Pancreas (tissue), 10 donors: ENCODE measurements at regions not wholly inside any gene's neighbourhood (a gene's known extent, or its start where the extent isn't known, plus 50 kb on each side); places are given as distances from the start of the nearest gene placed in this dataset.

ENCODE experiments used
- ATAC-seq, 4 donors: fragments of 200-7000 bp; cut with Tn5 transposase; one replicate each; pipeline versions ENCODE4 v1.8.0 to v1.9.1; 2020; ENCODE audit warnings: mild to moderate bottlenecking in 4 of 4, moderate library complexity in 4 of 4
- DNase-seq, 6 donors: peaks; one replicate each; pipeline ENCODE4 v3.0.0-alpha.2; 2020
- FAIRE-seq: peaks from 2 replicates; lab custom pipeline; 2012; peaks lifted over from hg19 to GRCh38; lab: Jason Lieb, UNC
- H3K27ac ChIP-seq, 4 donors: fragments of 200-600 bp; sonication (generic); 1 replicate in 3 of 4; 2 replicates in 1 of 4; pipeline versions ENCODE4 v1.5.0 to v1.8.0; 2020
- H3K27me3 ChIP-seq, 4 donors: fragments of 200-600 bp; one replicate each; pipeline ENCODE4 v1.8.0; 2021
- H3K36me3 ChIP-seq, 3 donors: fragments of 200-600 bp; sonication (generic) in 1 of 3; one replicate each; pipeline versions ENCODE4 v1.5.0 to v1.8.0; 2020 to 2021
- H3K4me1 ChIP-seq, 3 donors: fragments of 200-600 bp; one replicate each; pipeline ENCODE4 v1.8.0; 2021
- H3K4me3 ChIP-seq, 4 donors: fragments of 200-600 bp; sonication (generic) in 2 of 4; one replicate each; pipeline versions ENCODE4 v1.5.0 to v1.8.0; 2020 to 2021
- H3K9me3 ChIP-seq, 4 donors: fragments of 200-600 bp; one replicate each; pipeline ENCODE4 v1.8.0; 2021
- CTCF ChIP-seq, 4 donors: fragments of 200-600 bp; sonication (generic) in 3 of 4; IDR thresholded peaks; one replicate each; pipeline versions ENCODE4 v1.5.0 to v1.8.0; 2021; ENCODE audit warnings: antibody characterized with exemption in 4 of 4
- WGBS, 2 donors: extraction: QIAGEN DNeasy Blood & Tissue Kit; methylation state at CpG; one replicate each; pipeline ENCODE4 v1.1.7; 2013; 5-methylcytosine and 5-hydroxymethylcytosine counted together
- intact Hi-C, 3 donors: fragments of 100-400 bp; cut with DNase I; formaldehyde crosslinking; loops; one replicate each; pipeline versions ENCODE4 v1.11.1 to v1.14.2; 2022
- donor health status: healthy with polysubstance abuse.
- donor health status: DM: no; HTN: no; CAD: no; lungs with moderate emphysema.
- donor health status: DM: no; HTN: no; CAD: no.
- donor health status: control.
- donor health status: control.
- donor health status: Bipolar disorder and iron deficiency.
- donor health status: DM: yes; HTN: yes; CAD: no.
- donor health status: DM: no; HTN: no; CAD: no.
- donor health status: DM: no; HTN: no; CAD: no.
- donor health status: DM: yes; HTN: yes; CAD: no.

GRCh38 chr2:16525265-16525887 lies 140.3 kb downstream of the CYRIA start:
- no peak for FAIRE-seq
- no peak overlapping the region for H3K4me3 ChIP-seq

GRCh38 chr2:16523711-16524110 lies 141.9 kb downstream of the CYRIA start:
- H3K27ac ChIP-seq = no peak overlapping the region
- ATAC-seq = no peak
- H3K9me3 ChIP-seq = no peaks in the 10 kb centered on the region
- no peak for DNase-seq
- H3K27me3 ChIP-seq = no peaks in the 10 kb centered on the region
- no peak for FAIRE-seq
- H3K36me3 ChIP-seq = no peaks in the 10 kb centered on the region
- no peak overlapping the region for H3K4me3 ChIP-seq
- intact Hi-C loops = no loop called here
- no peaks in the 10 kb centered on the region for H3K4me1 ChIP-seq
- TF ChIP-seq CTCF (IDR thresholded peaks at IDR 0.05) = no peak
- WGBS, 2 donors = 80 to 82% methylated on average over 8 of the region's 8 CpGs

More at GRCh38 chr2:16525265-16525887, 140.3 kb downstream of the CYRIA start:
- 62 to 76% methylated on average over 15 of the region's 15 CpGs for WGBS, 2 donors
- no peaks in the 10 kb centered on the region for H3K4me1 ChIP-seq
- TF ChIP-seq CTCF (IDR thresholded peaks at IDR 0.05) = no peak
- no peaks in the 10 kb centered on the region for H3K27me3 ChIP-seq
- intact Hi-C loops = no loop called here
- DNase-seq (no peak), ATAC-seq (no peak)
- H3K9me3 ChIP-seq = no peaks in the 10 kb centered on the region
- H3K27ac ChIP-seq = no peak overlapping the region
- H3K36me3 ChIP-seq = no peaks in the 10 kb centered on the region

GRCh38 chr2:16522031-16522831 lies 143.4 kb downstream of the CYRIA start:
- ATAC-seq = peak in 1 of 4 donors; percentile 48
- H3K27ac ChIP-seq = no peak overlapping the region

GRCh38 chr2:16520891-16521290 lies 144.7 kb downstream of the CYRIA start:
- H3K9me3 ChIP-seq = no peaks in the 10 kb centered on the region
- FAIRE-seq (no peak), DNase-seq (no peak), ATAC-seq (no peak)
- H3K36me3 ChIP-seq = no peaks in the 10 kb centered on the region
- no peak overlapping the region for H3K4me3 ChIP-seq
- intact Hi-C loops = no loop called here
- H3K27ac ChIP-seq = no peak overlapping the region
- H3K27me3 ChIP-seq = no peaks in the 10 kb centered on the region
- TF ChIP-seq CTCF (IDR thresholded peaks at IDR 0.05) = no peak
- H3K4me1 ChIP-seq = no peaks in the 10 kb centered on the region
- WGBS, 2 donors = 0 to 24% methylated on average over 1 of the region's 1 CpG

More at GRCh38 chr2:16522031-16522831, 143.4 kb downstream of the CYRIA start:
- WGBS, 2 donors = 42 to 47% methylated on average over 13 of the region's 13 CpGs
- H3K4me3 ChIP-seq = no peak overlapping the region
- no peak for DNase-seq
- TF ChIP-seq CTCF (IDR thresholded peaks at IDR 0.05) = no peak
- no peaks in the 10 kb centered on the region for H3K36me3 ChIP-seq
- intact Hi-C loops = no loop called here
- FAIRE-seq = no peak
- no peaks in the 10 kb centered on the region for H3K27me3 ChIP-seq
- no peaks in the 10 kb centered on the region for H3K4me1 ChIP-seq
- no peaks in the 10 kb centered on the region for H3K9me3 ChIP-seq

GRCh38 chr2:16515696-16516095 lies 149.9 kb downstream of the CYRIA start:
- intact Hi-C loops = no loop called here
- FAIRE-seq = no peak

More at GRCh38 chr2:16515696-16516095, 149.9 kb downstream of the CYRIA start:
- no peaks in the 10 kb centered on the region for H3K36me3 ChIP-seq
- no peaks in the 10 kb centered on the region for H3K4me1 ChIP-seq
- no peaks in the 10 kb centered on the region for H3K9me3 ChIP-seq
- H3K27me3 ChIP-seq = no peaks in the 10 kb centered on the region
- no peak overlapping the region for H3K4me3 ChIP-seq
- ATAC-seq (no peak), DNase-seq (no peak)
- no peak for TF ChIP-seq CTCF (IDR thresholded peaks at IDR 0.05)
- WGBS, 2 donors = 53 to 61% methylated on average over 4 of the region's 4 CpGs
- H3K27ac ChIP-seq = no peak overlapping the region
